ENCODE measurements at regions not wholly inside any gene's neighbourhood (a gene's known extent, or its start where the extent isn't known, plus 50 kb on each side); places are given as distances from the start of the nearest gene placed in this dataset.

DNA sequence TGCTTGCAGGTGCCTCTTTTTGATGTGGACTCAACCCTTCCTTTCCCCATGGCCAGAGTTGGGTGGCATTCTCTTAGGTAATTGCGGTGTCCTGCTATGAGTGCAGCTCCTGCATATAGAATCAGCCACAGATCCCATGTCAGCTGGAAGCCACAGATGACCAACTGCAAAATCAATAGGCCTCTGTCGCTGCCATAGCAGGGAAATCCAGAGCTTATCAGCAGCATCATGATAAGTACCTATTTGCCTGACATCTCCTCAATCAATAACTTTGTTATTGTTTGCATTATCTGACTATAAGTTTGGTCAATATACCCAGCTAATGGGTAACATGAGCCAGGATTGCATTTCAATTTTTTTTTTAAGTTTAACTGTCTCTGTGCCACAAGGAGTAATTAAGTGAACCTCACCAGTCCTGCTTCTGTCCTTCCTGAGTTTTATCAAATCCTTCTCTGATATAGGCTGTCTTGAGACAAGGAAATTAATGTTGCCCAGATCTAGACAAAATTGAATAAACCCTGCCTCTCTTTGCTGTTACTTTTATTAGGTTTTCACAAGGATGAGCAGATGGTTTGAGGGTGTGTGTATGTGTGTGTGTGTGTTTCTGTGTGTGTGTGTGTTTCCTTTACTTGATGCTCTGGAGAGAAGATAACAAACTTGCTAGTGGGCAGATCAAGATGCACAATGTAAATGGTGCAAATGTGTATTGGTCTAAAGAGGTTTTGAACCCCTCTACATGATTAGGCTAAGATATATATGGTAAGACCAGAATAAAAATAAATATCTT is 59.6 kb upstream of the CREB1 start:
- peaks cover 8% of the 10 kb centered on the region for H3K4me1 ChIP-seq (ENCODE audit: insufficient read depth)
- no peak overlapping the region for H2AFZ ChIP-seq
- H3K36me3 ChIP-seq (replicated peaks; ENCODE audit: insufficient read depth, low read depth), result no peaks in the 10 kb centered on the region
- no peak overlapping the region for H3K4me3 ChIP-seq
- WGBS (ENCODE audit: low lambda C conversion rate, missing lambda C conversion rate), result 77% methylated on average over 2 of the region's 2 CpGs
- no peak overlapping the region for H3K4me2 ChIP-seq
- no peaks in the 10 kb centered on the region for H3K27me3 ChIP-seq
- H3K79me2 ChIP-seq, result no peaks in the 10 kb centered on the region
- H3K27ac ChIP-seq, result no peak overlapping the region
- DNase-seq (ENCODE audit: low spot score), result no peak
- TF ChIP-seq EZH2phosphoT487 (IDR thresholded peaks at IDR 0.05; ENCODE audit: low read depth, severe bottlenecking, unreplicated experiment) (no peak), EZH2 (IDR thresholded peaks at IDR 0.05; ENCODE audit: borderline replicate concordance) (no peak)
- TF ChIP-seq, protein P1, sequence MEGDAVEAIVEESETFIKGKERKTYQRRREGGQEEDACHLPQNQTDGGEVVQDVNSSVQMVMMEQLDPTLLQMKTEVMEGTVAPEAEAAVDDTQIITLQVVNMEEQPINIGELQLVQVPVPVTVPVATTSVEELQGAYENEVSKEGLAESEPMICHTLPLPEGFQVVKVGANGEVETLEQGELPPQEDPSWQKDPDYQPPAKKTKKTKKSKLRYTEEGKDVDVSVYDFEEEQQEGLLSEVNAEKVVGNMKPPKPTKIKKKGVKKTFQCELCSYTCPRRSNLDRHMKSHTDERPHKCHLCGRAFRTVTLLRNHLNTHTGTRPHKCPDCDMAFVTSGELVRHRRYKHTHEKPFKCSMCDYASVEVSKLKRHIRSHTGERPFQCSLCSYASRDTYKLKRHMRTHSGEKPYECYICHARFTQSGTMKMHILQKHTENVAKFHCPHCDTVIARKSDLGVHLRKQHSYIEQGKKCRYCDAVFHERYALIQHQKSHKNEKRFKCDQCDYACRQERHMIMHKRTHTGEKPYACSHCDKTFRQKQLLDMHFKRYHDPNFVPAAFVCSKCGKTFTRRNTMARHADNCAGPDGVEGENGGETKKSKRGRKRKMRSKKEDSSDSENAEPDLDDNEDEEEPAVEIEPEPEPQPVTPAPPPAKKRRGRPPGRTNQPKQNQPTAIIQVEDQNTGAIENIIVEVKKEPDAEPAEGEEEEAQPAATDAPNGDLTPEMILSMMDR (IDR thresholded peaks at IDR 0.05; ENCODE audit: poor library complexity), result no peak
- H3K9me2 ChIP-seq (replicated peaks; ENCODE audit: insufficient read depth), result no peaks in the 10 kb centered on the region
- H4K20me1 ChIP-seq (ENCODE audit: insufficient read depth, poor library complexity, severe bottlenecking), result no peaks in the 10 kb centered on the region
- no peaks in the 10 kb centered on the region for H3K9me3 ChIP-seq (ENCODE audit: low read depth)

DNA sequence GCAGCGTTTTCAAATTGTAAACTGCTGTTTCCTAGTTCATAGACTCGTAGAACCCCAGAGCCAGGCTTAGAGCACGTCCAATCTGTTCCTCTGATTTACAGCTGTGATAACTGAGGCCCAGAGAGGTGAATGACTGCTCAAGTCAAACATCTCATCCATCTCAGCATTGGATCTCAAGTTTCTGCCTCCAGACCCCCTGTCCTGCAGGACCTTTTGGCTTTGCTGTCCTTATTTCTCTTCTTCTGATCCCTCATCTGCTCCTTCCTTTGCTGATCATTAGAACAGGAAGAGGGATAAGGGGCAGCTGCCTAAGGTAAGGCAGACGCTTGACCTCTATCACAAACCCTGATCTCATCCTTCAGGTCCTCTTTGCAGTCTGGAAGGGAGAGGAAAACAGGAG is 58.5 kb upstream of the CREB1 start:
- Histone ChIP-seq H3K36me3 (replicated peaks; ENCODE audit: insufficient read depth, low read depth) (no peaks in the 10 kb centered on the region), H3K27ac (no peak overlapping the region), H3K4me2 (no peak overlapping the region), H4K20me1 (ENCODE audit: insufficient read depth, poor library complexity, severe bottlenecking) (no peaks in the 10 kb centered on the region), H3K4me1 (ENCODE audit: insufficient read depth) (peaks cover 8% of the 10 kb centered on the region), H3K9me2 (replicated peaks; ENCODE audit: insufficient read depth) (no peaks in the 10 kb centered on the region), H3K4me3 (no peak overlapping the region), H3K27me3 (no peaks in the 10 kb centered on the region), H2AFZ (no peak overlapping the region), H3K9me3 (ENCODE audit: low read depth) (no peaks in the 10 kb centered on the region), H3K79me2 (no peaks in the 10 kb centered on the region)
- WGBS (ENCODE audit: low lambda C conversion rate, missing lambda C conversion rate), result 65% methylated on average over 4 of the region's 4 CpGs
- TF ChIP-seq EZH2 (IDR thresholded peaks at IDR 0.05; ENCODE audit: borderline replicate concordance) (no peak), EZH2phosphoT487 (IDR thresholded peaks at IDR 0.05; ENCODE audit: low read depth, severe bottlenecking, unreplicated experiment) (no peak)
- TF ChIP-seq, protein P1 (IDR thresholded peaks at IDR 0.05; ENCODE audit: poor library complexity), result no peak
- no peak for DNase-seq (ENCODE audit: low spot score)

DNA sequence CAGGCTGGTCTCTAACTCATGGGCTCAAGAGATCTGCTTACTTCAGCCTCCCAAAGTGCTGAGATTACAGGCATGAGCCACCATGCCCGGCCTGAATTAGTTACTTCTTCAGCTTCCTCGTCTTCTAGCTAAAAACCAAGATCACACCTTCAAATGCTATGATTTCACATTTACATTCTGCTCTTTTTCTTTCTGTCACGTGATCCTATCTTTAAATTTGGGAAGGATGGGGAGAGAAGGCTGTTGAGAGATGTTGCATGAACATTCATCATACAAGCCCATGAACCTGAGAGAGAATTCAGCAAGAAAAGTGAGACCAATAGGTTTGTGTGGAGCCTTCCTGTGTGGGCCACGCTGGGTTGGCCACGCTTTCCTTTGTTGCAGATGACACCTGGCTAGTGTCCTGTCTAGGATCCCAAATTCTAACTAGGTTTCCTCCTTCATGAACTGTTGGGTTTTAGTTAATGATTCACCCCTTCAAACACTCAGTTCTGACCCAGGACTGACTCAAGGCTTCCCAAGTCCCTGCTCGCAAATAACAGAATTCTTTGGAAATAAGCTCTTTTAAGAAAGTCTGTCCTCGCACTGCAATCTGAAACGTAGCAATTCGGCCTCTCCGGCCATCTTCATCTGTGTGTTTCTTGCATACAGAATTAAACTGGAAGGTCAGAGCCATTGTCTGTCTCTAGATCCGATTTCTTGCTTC is 57.3 kb upstream of the CREB1 start:
- H3K79me2 ChIP-seq, result no peaks in the 10 kb centered on the region
- H2AFZ ChIP-seq, result peak overlapping the region; percentile 53
- H3K36me3 ChIP-seq (replicated peaks; ENCODE audit: insufficient read depth, low read depth), result no peaks in the 10 kb centered on the region
- H3K4me3 ChIP-seq, result no peak overlapping the region
- no peaks in the 10 kb centered on the region for H3K9me3 ChIP-seq (ENCODE audit: low read depth)
- WGBS (ENCODE audit: low lambda C conversion rate, missing lambda C conversion rate), result 70% methylated on average over 11 of the region's 11 CpGs
- no peaks in the 10 kb centered on the region for H3K27me3 ChIP-seq
- H3K4me1 ChIP-seq (ENCODE audit: insufficient read depth), result peaks cover 8% of the 10 kb centered on the region
- H3K27ac ChIP-seq, result no peak overlapping the region
- TF ChIP-seq EZH2 (IDR thresholded peaks at IDR 0.05; ENCODE audit: borderline replicate concordance), result no peak
- no peak for TF ChIP-seq EZH2phosphoT487 (IDR thresholded peaks at IDR 0.05; ENCODE audit: low read depth, severe bottlenecking, unreplicated experiment)
- TF ChIP-seq, protein P1 (IDR thresholded peaks at IDR 0.05; ENCODE audit: poor library complexity), result no peak
- H3K9me2 ChIP-seq (replicated peaks; ENCODE audit: insufficient read depth), result no peaks in the 10 kb centered on the region
- no peaks in the 10 kb centered on the region for H4K20me1 ChIP-seq (ENCODE audit: insufficient read depth, poor library complexity, severe bottlenecking)
- peak overlapping the region; percentile 67 for H3K4me2 ChIP-seq
- no peak for DNase-seq (ENCODE audit: low spot score)
